ENCODE measurements at regions not wholly inside any gene's neighbourhood (a gene's known extent, or its start where the extent isn't known, plus 50 kb on each side); places are given as distances from the start of the nearest gene placed in this dataset.

DNA sequence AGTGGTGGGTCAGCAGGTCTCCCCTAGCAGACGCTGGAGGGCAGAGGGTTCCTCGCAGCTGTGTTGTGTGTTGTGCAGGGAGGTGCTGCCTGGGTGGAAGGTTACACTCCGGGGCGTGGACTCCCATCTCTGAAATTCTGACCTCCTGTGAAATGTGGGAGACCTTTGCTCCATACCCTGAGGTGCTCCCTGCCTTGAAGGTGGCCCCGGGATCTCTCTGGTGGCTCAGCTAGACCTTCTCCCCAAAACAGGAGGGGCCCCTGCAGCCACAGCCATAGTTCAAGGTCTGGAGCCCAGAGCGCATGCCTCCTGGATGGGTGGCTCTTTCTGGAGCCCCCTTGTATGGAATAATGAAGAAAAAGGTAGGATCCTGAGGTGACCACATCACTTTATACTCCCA, 70.2 kb downstream of the SOX1 start:
- H3K4me3 ChIP-seq (ENCODE audit: low read depth, low read length) = no peak overlapping the region
- peaks cover 3% of the 10 kb centered on the region for H3K27me3 ChIP-seq (ENCODE audit: control insufficient read depth, insufficient read depth, low read length)
- H3K36me3 ChIP-seq (ENCODE audit: control insufficient read depth, insufficient read depth, low read length) = no peaks in the 10 kb centered on the region
- H3K9me3 ChIP-seq (ENCODE audit: control insufficient read depth, insufficient read depth, low read length) = no peaks in the 10 kb centered on the region
- H3K9ac ChIP-seq (ENCODE audit: low read depth, low read length) = no peak overlapping the region
- no peaks in the 10 kb centered on the region for H3K4me1 ChIP-seq (ENCODE audit: control insufficient read depth, insufficient read depth, low read length)

DNA sequence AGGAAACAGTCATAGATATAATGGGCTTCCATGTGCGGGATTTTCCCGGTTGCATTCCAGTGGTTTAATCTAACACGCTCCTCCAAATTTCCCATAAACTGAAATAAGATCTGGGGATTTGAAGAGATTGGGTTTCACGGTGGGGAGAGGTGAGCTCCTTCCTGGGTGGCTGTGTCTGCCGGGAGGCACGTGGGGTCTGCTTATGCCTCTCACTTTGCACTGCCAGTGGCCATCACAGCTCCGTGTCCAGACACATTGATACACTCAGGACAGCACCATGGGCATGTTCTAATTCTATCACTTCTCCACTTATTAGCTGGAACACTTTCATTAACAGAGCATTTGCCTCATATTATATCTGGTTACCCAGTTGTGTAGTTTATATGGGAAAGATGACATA, 73.4 kb downstream of the SOX1 start:
- no peaks in the 10 kb centered on the region for H3K27me3 ChIP-seq (ENCODE audit: control insufficient read depth, insufficient read depth, low read length)
- H3K4me1 ChIP-seq (ENCODE audit: control insufficient read depth, insufficient read depth, low read length) = no peaks in the 10 kb centered on the region
- no peak overlapping the region for H3K4me3 ChIP-seq (ENCODE audit: low read depth, low read length)
- H3K36me3 ChIP-seq (ENCODE audit: control insufficient read depth, insufficient read depth, low read length) = no peaks in the 10 kb centered on the region
- no peaks in the 10 kb centered on the region for H3K9me3 ChIP-seq (ENCODE audit: control insufficient read depth, insufficient read depth, low read length)
- no peak overlapping the region for H3K9ac ChIP-seq (ENCODE audit: low read depth, low read length)

DNA sequence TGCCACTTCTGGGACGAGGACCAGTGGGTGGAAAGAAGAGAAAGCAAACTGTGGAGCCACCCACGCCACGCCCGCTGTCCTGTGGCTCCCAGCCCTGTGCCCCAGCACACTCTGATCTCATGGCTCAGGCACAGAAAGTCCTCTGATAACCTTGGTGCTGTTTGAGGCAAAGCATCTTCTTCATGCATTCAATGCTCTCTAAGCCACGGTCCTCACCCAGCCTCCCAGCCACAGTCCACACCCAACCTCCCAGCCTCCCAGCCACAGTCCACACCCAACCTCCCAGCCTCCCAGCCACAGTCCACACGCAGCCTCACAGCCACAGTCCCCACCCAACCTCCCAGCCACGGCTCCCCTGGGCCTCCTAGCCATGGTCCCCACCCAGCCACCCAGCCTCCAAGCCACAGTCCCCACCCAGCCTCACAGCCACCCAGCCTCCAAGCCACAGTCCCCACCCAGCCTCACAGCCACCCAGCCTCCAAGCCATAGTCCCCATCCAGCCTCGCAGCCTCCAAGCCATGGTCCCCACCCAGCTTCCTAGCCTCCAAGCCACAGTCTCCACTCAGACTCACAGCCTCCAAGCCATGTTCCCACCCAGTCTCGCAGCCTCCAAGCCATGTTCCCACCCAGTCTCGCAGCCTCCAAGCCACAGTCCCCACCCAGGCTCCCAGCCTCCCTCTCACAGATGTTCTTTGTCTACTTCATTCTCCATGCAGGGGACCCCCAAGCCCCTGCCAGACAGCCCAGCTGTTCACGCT, 74.9 kb downstream of the SOX1 start:
- no peaks in the 10 kb centered on the region for H3K9me3 ChIP-seq (ENCODE audit: control insufficient read depth, insufficient read depth, low read length)
- H3K4me1 ChIP-seq (ENCODE audit: control insufficient read depth, insufficient read depth, low read length) = no peaks in the 10 kb centered on the region
- H3K4me3 ChIP-seq (ENCODE audit: low read depth, low read length) = no peak overlapping the region
- H3K27me3 ChIP-seq (ENCODE audit: control insufficient read depth, insufficient read depth, low read length) = no peaks in the 10 kb centered on the region
- no peaks in the 10 kb centered on the region for H3K36me3 ChIP-seq (ENCODE audit: control insufficient read depth, insufficient read depth, low read length)
- H3K9ac ChIP-seq (ENCODE audit: low read depth, low read length) = no peak overlapping the region

DNA sequence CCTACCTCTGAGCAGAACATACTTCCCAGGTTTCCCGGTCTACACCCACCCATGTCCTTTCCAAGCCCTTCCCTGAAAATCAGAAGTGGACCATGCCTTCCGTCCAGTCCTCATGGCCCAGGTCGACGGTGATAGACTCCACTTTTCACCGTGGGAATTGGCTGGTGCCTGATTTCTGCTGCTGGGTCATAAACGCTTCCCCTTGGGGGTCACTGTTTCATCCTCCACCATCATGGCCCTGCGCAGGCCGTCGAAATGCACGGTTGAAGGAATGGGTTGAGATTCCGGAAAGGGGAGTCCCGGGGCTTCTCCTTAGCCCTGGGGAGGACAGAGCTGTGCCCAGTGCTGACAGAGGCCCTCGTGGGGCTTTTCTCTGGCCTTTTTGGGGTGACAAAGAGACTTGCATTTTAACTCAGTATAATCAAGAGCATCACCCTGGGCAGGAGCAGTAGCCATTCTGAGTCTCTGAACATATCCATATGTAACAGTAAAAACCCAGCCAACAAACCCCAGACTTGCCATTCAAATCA, 75.5 kb downstream of the SOX1 start:
- H3K4me1 ChIP-seq (ENCODE audit: control insufficient read depth, insufficient read depth, low read length) = no peaks in the 10 kb centered on the region
- H3K27me3 ChIP-seq (ENCODE audit: control insufficient read depth, insufficient read depth, low read length) = no peaks in the 10 kb centered on the region
- H3K9ac ChIP-seq (ENCODE audit: low read depth, low read length) = no peak overlapping the region
- no peaks in the 10 kb centered on the region for H3K9me3 ChIP-seq (ENCODE audit: control insufficient read depth, insufficient read depth, low read length)
- H3K36me3 ChIP-seq (ENCODE audit: control insufficient read depth, insufficient read depth, low read length) = no peaks in the 10 kb centered on the region
- no peak overlapping the region for H3K4me3 ChIP-seq (ENCODE audit: low read depth, low read length)

DNA sequence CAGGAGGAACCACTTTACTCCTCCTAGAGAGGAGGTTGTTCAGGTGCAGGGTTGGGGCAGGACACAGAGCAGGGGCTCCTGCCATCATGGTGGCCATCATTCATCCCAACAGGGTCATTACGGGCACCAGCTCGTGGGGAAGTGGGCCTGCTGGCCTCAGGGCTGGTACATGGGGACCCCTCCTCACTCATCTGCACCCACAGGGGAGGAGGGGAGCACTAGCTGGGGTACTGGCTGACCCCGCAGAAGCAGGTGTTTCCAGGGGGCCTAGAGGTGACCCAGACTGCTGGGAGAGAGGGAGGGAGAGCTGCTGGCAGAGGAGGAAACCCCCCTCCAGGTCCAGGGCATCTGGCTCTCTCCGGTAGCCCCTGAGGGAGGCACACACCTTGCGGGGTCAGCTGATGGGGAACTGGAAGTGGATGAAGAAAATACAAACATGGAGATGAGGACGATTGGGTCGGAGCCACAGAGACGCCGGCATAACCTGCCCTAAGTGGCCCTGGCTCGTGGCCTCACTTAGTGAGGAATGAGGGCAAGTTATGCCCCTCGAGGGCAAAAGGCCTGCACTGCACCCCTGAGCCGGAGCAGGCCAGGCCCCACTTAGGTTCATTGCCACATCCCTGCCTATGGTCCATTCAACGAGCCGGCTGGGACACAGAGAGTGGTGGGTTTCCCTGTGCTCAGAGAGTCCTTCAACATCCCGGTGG, 76.2 kb downstream of the SOX1 start:
- Histone ChIP-seq H3K27me3 (ENCODE audit: control insufficient read depth, insufficient read depth, low read length) (no peaks in the 10 kb centered on the region), H3K4me1 (ENCODE audit: control insufficient read depth, insufficient read depth, low read length) (no peaks in the 10 kb centered on the region), H3K9ac (ENCODE audit: low read depth, low read length) (no peak overlapping the region), H3K9me3 (ENCODE audit: control insufficient read depth, insufficient read depth, low read length) (no peaks in the 10 kb centered on the region), H3K36me3 (ENCODE audit: control insufficient read depth, insufficient read depth, low read length) (no peaks in the 10 kb centered on the region), H3K4me3 (ENCODE audit: low read depth, low read length) (no peak overlapping the region)

DNA sequence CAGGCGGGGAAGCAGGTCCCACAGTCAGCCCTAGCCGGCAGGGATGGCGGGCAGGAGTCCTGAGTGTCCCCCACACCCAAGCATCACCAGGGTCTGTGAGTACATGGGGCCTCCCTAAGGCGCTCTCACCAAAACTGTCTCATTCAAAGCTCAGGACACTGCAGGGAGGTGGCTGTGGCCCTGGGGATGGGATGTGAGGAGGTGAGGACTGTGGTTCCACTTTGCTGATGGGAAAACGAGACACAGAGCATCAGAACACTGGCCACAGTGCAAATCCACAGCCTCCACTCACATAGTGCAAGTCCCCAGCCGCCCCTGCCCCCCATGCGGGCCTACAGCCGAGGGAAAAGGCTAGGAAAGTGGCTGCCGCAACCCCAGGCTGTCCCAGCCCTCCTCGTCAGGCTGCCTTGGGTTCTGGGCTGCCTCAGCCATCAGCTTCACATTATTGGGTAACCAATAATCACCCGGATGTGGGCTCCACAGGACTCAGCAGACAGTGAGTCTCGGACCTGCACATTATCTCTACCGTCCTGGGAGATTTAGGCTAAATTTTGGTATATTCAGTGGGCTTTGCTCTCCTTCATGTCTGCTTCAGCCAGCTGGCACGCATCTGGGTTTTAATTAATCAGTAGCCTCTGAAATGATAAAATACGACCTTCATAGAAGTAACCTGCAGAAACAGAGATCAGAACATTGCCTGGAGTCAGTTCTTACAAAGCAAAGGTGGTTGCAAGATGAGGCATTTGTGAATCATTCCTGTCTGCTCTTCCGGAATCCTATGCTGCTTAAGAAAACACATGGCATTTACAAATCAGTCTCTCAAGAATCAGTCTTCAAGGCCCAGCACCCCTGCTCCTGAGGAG, 77.0 kb downstream of the SOX1 start:
- no peaks in the 10 kb centered on the region for H3K4me1 ChIP-seq (ENCODE audit: control insufficient read depth, insufficient read depth, low read length)
- H3K9me3 ChIP-seq (ENCODE audit: control insufficient read depth, insufficient read depth, low read length) = no peaks in the 10 kb centered on the region
- H3K9ac ChIP-seq (ENCODE audit: low read depth, low read length) = no peak overlapping the region
- H3K4me3 ChIP-seq (ENCODE audit: low read depth, low read length) = no peak overlapping the region
- no peaks in the 10 kb centered on the region for H3K27me3 ChIP-seq (ENCODE audit: control insufficient read depth, insufficient read depth, low read length)
- no peaks in the 10 kb centered on the region for H3K36me3 ChIP-seq (ENCODE audit: control insufficient read depth, insufficient read depth, low read length)

DNA sequence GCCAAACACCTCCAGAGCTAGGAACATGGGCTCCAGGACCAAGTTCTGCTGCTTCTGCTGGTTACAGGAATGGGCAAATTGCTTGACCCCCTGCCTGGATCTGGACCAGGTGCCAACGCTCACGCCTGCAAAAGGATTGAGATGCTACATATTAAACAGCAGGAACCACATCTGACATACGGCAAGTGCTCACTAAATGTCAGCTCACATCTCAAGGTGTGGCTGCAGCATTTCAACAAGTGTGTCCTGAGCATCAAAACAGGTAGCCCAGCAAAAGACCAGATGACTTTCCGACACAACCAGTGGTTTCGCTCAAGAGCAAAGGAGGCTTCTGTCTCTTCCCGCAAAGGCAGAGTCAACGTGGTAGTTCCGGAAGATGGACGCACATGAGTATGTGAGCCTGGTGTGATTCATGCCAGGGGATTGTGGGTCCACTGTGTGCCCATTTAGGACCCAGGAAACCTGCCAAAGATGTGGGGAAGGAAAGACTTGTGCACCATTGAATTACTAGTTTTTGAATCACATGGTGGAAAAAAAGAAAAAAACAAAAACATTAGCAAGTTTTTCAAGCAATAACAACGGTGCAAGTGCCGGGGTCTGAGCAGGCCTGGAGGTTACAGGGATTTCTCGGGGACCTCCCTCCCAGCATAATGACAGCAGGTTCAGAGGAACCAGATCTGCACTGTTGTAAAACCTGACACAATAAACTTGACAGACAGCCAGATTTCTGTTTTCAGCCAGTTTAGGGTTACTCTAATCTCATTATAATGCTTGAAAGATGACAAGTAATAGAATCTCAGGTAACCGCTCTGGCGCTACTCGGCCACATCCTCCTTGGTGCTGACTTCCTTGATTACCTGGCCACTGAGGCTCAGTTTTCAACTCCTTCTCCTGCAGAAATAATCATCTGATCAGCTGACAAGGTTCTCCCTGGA, 77.9 kb downstream of the SOX1 start:
- H3K4me3 ChIP-seq (ENCODE audit: low read depth, low read length) = no peak overlapping the region
- no peak overlapping the region for H3K9ac ChIP-seq (ENCODE audit: low read depth, low read length)
- H3K4me1 ChIP-seq (ENCODE audit: control insufficient read depth, insufficient read depth, low read length) = no peaks in the 10 kb centered on the region
- H3K9me3 ChIP-seq (ENCODE audit: control insufficient read depth, insufficient read depth, low read length) = no peaks in the 10 kb centered on the region
- no peaks in the 10 kb centered on the region for H3K36me3 ChIP-seq (ENCODE audit: control insufficient read depth, insufficient read depth, low read length)
- H3K27me3 ChIP-seq (ENCODE audit: control insufficient read depth, insufficient read depth, low read length) = no peaks in the 10 kb centered on the region

DNA sequence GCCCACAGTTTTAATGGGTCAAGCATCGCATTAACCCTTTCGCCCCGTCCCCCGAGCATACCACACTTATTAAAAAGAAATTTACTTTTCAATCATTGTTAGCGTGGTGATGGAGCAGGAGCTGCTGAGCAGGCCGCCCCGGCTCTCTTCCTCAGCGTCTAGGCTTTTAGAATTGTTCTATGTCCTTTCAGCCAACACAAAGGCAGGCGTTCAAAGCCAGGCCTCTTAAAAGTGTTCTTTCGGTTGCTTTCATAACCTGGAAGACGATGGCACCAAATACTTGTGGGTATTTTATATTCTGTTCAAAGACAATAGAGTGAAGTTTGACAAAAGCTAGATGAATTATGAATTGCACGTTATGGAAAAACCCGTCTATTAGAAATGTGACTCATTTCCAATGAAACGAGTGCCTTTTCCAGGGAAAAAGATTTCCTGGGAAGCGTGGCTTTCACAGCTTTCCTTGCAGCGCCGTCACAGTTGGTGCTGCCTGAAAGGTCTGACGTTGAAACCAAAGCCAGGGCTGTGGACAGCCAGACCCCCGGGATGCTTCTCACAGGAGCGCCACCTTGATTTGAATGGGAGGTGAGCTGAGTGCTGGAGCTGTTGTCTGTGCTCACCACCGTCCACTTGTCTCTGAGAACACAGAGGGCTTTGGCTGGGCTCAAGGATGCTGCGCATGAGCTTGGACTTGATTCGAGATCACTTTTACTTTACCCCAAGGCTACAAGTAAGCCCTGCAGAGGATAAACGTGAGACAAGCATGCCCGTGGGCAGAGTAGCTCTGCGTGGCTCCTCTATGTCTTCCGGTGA, 78.8 kb downstream of the SOX1 start:
- Histone ChIP-seq H3K36me3 (ENCODE audit: control insufficient read depth, insufficient read depth, low read length) (no peaks in the 10 kb centered on the region), H3K9me3 (ENCODE audit: control insufficient read depth, insufficient read depth, low read length) (no peaks in the 10 kb centered on the region), H3K27me3 (ENCODE audit: control insufficient read depth, insufficient read depth, low read length) (no peaks in the 10 kb centered on the region), H3K9ac (ENCODE audit: low read depth, low read length) (no peak overlapping the region), H3K4me3 (ENCODE audit: low read depth, low read length) (no peak overlapping the region), H3K4me1 (ENCODE audit: control insufficient read depth, insufficient read depth, low read length) (no peaks in the 10 kb centered on the region)

DNA sequence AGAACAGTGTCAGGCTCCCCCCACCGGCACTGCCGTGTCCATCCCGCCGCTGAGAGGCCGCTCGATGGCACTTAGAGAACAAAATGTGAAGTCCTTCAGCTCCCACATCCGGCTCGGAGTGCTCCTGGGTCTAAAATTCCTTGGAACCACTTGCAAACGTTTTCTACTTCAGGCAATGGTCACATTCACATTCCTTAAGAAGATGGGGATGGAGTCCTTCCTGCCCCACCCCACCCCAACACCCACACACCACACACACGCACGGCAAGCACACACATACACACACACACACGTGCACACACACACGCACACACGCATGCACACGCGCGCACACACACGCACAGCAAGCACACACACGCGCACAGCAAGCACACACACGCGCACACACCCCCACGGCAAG, 83.4 kb downstream of the SOX1 start:
- H3K4me1 ChIP-seq (ENCODE audit: control insufficient read depth, insufficient read depth, low read length) = no peaks in the 10 kb centered on the region
- H3K36me3 ChIP-seq (ENCODE audit: control insufficient read depth, insufficient read depth, low read length) = no peaks in the 10 kb centered on the region
- no peaks in the 10 kb centered on the region for H3K27me3 ChIP-seq (ENCODE audit: control insufficient read depth, insufficient read depth, low read length)
- H3K9me3 ChIP-seq (ENCODE audit: control insufficient read depth, insufficient read depth, low read length) = no peaks in the 10 kb centered on the region
- H3K4me3 ChIP-seq (ENCODE audit: low read depth, low read length) = no peak overlapping the region
- H3K9ac ChIP-seq (ENCODE audit: low read depth, low read length) = no peak overlapping the region

DNA sequence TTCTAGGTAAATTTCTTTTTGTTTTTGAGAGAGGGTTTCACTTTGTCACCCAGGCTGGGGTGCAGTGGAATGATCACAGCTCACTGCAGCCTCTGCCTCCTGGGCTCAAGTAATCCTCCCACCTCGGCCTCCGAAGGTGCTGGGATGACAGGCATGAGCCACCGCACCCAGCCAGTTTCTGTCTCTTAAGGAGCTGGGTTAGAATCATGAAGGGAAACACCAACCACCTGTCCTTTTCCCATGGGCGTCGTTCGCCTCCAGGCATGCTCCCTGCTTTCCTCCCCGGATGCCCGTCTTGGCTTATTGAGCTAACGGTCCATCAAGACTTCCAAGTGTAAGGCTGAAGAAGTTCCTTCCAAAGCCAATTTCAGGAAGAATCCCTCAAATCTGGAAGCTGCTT, 85.9 kb downstream of the SOX1 start:
- Histone ChIP-seq H3K4me3 (ENCODE audit: low read depth, low read length) (no peak overlapping the region), H3K27me3 (ENCODE audit: control insufficient read depth, insufficient read depth, low read length) (no peaks in the 10 kb centered on the region), H3K4me1 (ENCODE audit: control insufficient read depth, insufficient read depth, low read length) (no peaks in the 10 kb centered on the region), H3K9me3 (ENCODE audit: control insufficient read depth, insufficient read depth, low read length) (no peaks in the 10 kb centered on the region), H3K36me3 (ENCODE audit: control insufficient read depth, insufficient read depth, low read length) (no peaks in the 10 kb centered on the region), H3K9ac (ENCODE audit: low read depth, low read length) (no peak overlapping the region)

Data from iPS-15b (cell line).